ENCODE measurements at regions not wholly inside any gene's neighbourhood (a gene's known extent, or its start where the extent isn't known, plus 50 kb on each side); places are given as distances from the start of the nearest gene placed in this dataset.

DNA sequence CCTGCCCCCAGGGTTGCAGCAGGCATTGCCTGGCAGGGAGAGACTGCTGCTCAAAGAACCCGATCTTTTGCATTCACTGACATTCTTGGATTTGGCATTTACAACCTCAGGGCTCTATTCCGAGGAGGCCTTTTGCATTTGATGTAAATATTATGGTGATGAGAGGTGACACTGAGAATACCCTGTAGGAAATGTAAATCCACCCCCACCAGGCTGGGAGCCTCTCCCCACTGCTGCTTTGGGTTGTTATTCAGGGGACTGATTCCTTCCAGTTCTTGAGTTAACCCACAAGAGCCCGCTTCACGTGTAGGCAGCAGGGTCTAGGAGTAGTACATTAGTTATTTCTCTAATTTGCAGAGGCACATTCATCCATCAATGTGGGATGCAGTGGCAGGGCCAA is 55.5 kb upstream of the ARAP3 start:
- H3K36me3 ChIP-seq (ENCODE audit: control insufficient read depth, insufficient read depth, low read length) = no peaks in the 10 kb centered on the region
- H3K27ac ChIP-seq (ENCODE audit: insufficient read depth, low read depth, low read length, poor library complexity, severe bottlenecking) = no peak overlapping the region
- no peaks in the 10 kb centered on the region for H3K9me3 ChIP-seq (ENCODE audit: control insufficient read depth, low read length)
- 52 to 58% methylated on average over 4 of the region's 4 CpGs for WGBS, 2 experiments
- no peak overlapping the region for H3K4me3 ChIP-seq (ENCODE audit: insufficient read depth, low read depth, low read length)
- no peaks in the 10 kb centered on the region for H3K27me3 ChIP-seq (ENCODE audit: control insufficient read depth, insufficient read depth, low read length, poor library complexity, severe bottlenecking)
- no peaks in the 10 kb centered on the region for H3K4me1 ChIP-seq (ENCODE audit: control insufficient read depth, insufficient read depth, low read length)

DNA sequence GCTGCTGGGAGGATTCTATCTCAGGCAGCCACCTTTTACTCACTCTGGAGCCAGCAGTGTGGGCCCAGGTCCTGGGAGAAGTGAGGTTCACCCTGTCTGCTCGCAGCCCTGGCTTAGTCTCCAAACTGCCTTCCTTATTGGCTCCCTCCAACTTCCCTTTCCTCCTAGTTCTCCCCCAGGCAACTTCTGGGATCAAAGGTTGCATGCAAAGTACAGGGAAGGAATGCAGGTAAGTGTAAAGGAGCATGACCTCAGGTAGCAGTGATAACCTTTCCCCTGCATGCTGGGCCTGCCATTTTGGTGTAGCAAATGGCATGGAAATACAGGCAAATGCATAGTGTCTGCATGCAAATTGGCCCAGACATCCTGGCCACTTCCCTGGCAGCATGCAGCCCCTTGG is 53.8 kb upstream of the ARAP3 start:
- Histone ChIP-seq H3K4me3 (ENCODE audit: insufficient read depth, low read depth, low read length) (no peak overlapping the region), H3K36me3 (ENCODE audit: control insufficient read depth, insufficient read depth, low read length) (no peaks in the 10 kb centered on the region), H3K4me1 (ENCODE audit: control insufficient read depth, insufficient read depth, low read length) (no peaks in the 10 kb centered on the region), H3K27ac (ENCODE audit: insufficient read depth, low read depth, low read length, poor library complexity, severe bottlenecking) (no peak overlapping the region), H3K27me3 (ENCODE audit: control insufficient read depth, insufficient read depth, low read length, poor library complexity, severe bottlenecking) (no peaks in the 10 kb centered on the region), H3K9me3 (ENCODE audit: control insufficient read depth, low read length) (no peaks in the 10 kb centered on the region)
- 74 to 88% methylated on average over 1 of the region's 1 CpG for WGBS, 2 experiments

DNA sequence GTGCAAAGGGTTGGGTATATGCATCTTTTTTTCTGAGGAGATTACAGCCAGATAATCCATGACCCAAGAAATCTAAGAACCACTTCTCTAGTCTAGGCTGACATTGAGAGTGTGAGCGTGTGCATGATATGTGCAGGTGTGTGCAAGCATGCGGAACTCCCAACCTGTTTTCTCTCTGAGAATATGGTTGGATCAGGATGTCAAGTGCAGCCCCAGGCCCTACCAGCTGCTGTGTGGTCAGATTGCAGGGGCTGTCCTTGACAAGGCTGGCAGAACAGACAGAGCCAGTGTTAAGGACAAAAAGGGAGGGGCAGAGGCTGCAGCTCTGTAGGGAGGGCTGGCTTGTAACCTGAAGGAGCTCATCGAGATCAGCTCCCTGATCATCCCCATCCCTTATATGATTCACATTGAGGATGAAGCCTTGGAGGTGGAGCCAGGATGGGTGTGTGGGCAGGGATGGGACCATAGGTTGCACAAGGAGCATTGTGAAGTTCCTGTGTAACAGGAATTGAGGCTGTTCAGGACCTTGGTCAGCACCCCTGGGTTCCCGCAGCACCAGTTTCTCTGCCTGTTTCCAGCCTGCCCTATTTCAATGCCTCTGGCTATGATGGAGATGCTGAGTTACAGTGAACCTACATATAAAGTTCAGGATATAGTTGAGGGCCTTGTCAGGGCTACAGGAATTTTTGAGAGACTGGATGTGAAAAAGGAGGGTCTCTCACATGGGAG is 52.6 kb upstream of the ARAP3 start:
- no peak overlapping the region for H3K4me3 ChIP-seq (ENCODE audit: insufficient read depth, low read depth, low read length)
- H3K36me3 ChIP-seq (ENCODE audit: control insufficient read depth, insufficient read depth, low read length) = no peaks in the 10 kb centered on the region
- 59 to 69% methylated on average over 3 to 4 of the region's 4 CpGs for whole genome bisulfite sequencing, 2 experiments
- no peaks in the 10 kb centered on the region for H3K9me3 ChIP-seq (ENCODE audit: control insufficient read depth, low read length)
- peaks cover under 1% of the 10 kb centered on the region for H3K4me1 ChIP-seq (ENCODE audit: control insufficient read depth, insufficient read depth, low read length)
- no peak overlapping the region for H3K27ac ChIP-seq (ENCODE audit: insufficient read depth, low read depth, low read length, poor library complexity, severe bottlenecking)
- H3K27me3 ChIP-seq (ENCODE audit: control insufficient read depth, insufficient read depth, low read length, poor library complexity, severe bottlenecking) = no peaks in the 10 kb centered on the region

DNA sequence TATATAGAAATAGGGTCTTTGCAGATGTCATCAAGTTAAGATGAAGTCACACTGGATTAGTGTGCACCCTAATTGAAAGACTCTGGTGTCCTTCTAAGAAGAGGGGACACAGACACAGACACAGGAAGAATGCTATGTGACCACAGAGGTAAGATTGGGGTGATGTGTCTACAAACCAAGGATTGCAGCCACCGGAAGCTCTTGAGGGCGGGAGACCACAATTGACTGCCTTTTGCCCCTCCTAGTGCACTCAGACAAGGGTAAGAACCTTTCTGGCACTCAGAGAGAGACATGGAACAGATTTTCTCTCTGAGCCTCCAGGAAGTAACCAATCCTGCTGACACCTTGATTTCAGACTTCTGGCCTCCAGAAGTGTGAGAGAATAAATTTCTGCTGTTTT is 51.2 kb upstream of the ARAP3 start:
- no peaks in the 10 kb centered on the region for H3K36me3 ChIP-seq (ENCODE audit: control insufficient read depth, insufficient read depth, low read length)
- WGBS, 2 experiments = 79 to 87% methylated on average over 2 of the region's 2 CpGs
- H3K27ac ChIP-seq (ENCODE audit: insufficient read depth, low read depth, low read length, poor library complexity, severe bottlenecking) = no peak overlapping the region
- H3K27me3 ChIP-seq (ENCODE audit: control insufficient read depth, insufficient read depth, low read length, poor library complexity, severe bottlenecking) = no peaks in the 10 kb centered on the region
- H3K9me3 ChIP-seq (ENCODE audit: control insufficient read depth, low read length) = no peaks in the 10 kb centered on the region
- peaks cover 5% of the 10 kb centered on the region for H3K4me1 ChIP-seq (ENCODE audit: control insufficient read depth, insufficient read depth, low read length)
- H3K4me3 ChIP-seq (ENCODE audit: insufficient read depth, low read depth, low read length) = no peak overlapping the region

DNA sequence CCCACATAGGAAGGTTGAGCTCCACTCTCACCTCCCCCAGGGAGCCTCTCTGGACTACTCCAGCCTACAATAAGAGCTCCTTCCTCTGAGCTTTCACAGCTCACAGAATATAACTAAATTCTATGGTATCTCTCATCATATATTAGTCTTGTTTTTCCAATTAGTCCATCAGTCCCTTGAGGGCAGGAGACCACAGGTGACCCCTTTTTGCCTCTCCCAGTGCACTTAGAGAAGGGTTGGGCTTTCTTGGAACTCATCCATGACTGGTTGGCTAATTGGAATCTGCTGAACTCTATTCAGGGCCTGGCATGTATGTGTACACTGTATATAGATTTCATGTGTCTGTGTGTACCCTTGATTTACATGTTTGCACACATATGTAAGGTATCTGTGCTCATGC is 50.4 kb upstream of the ARAP3 start:
- Histone ChIP-seq H3K27me3 (ENCODE audit: control insufficient read depth, insufficient read depth, low read length, poor library complexity, severe bottlenecking) (no peaks in the 10 kb centered on the region), H3K36me3 (ENCODE audit: control insufficient read depth, insufficient read depth, low read length) (no peaks in the 10 kb centered on the region), H3K4me1 (ENCODE audit: control insufficient read depth, insufficient read depth, low read length) (peaks cover 5% of the 10 kb centered on the region), H3K9me3 (ENCODE audit: control insufficient read depth, low read length) (no peaks in the 10 kb centered on the region), H3K4me3 (ENCODE audit: insufficient read depth, low read depth, low read length) (no peak overlapping the region), H3K27ac (ENCODE audit: insufficient read depth, low read depth, low read length, poor library complexity, severe bottlenecking) (no peak overlapping the region)

Measured in ectodermal cell (in vitro differentiated cells).